Myocyte (in vitro differentiated cells): ENCODE measurements at regions not wholly inside any gene's neighbourhood (a gene's known extent, or its start where the extent isn't known, plus 50 kb on each side); places are given as distances from the start of the nearest gene placed in this dataset.
"Not testable (repeated sequence)": the region's sequence is repeated elsewhere in the genome, so short reads cannot be mapped to it uniquely, and the experiment has no call there.

Experiments used
- DNase-seq: peaks from one replicate; pipeline ENCODE4 v3.0.0-alpha.2; 2012; ENCODE audit warnings: low read depth

- no peak for DNase-seq
Observed at GRCh38 chr18:30632071-30632698, 410.4 kb downstream of the DSC3 start.

- DNase-seq: no peak
Observed at GRCh38 chr18:30625961-30626360, 416.6 kb downstream of the DSC3 start.

- DNase-seq: peak; percentile 18
Observed at GRCh38 chr18:30623401-30624065, 419.0 kb downstream of the DSC3 start.

- no peak for DNase-seq
Observed at GRCh38 chr18:30622635-30623034, 419.9 kb downstream of the DSC3 start.

GRCh38 chr18:30622104-30622503, 420.4 kb downstream of the DSC3 start:
- DNase-seq: no peak

- peak; percentile 18 for DNase-seq
Observed at GRCh38 chr18:30618567-30618966, 424.0 kb downstream of the DSC3 start.

GRCh38 chr18:30616414-30616813, 426.1 kb downstream of the DSC3 start:
- no peak for DNase-seq

- no peak for DNase-seq
Observed at GRCh38 chr18:30613467-30613801, 429.1 kb downstream of the DSC3 start.

GRCh38 chr18:30601541-30601940, 441.0 kb downstream of the DSC3 start:
- no peak for DNase-seq

GRCh38 chr18:30597202-30597601, 445.3 kb downstream of the DSC3 start:
- DNase-seq: no peak

- no peak for DNase-seq
Observed at GRCh38 chr18:30596635-30597034, 445.9 kb downstream of the DSC3 start.

GRCh38 chr18:30595942-30596341, 446.6 kb downstream of the DSC3 start:
- DNase-seq: no peak

- DNase-seq: not testable (repeated sequence)
Observed at GRCh38 chr18:30594911-30595310, 447.6 kb downstream of the DSC3 start.

- DNase-seq: no peak
Observed at GRCh38 chr18:30591462-30591861, 451.1 kb downstream of the DSC3 start.

GRCh38 chr18:30588673-30589164, 453.8 kb downstream of the DSC3 start:
- no peak for DNase-seq

- no peak for DNase-seq
Observed at GRCh38 chr18:30583768-30584167, 458.8 kb downstream of the DSC3 start.

GRCh38 chr18:30582078-30582477, 460.5 kb downstream of the DSC3 start:
- no peak for DNase-seq

GRCh38 chr18:30578707-30579106, 463.8 kb downstream of the DSC3 start:
- DNase-seq: no peak

- DNase-seq: no peak
Observed at GRCh38 chr18:30572214-30572613, 470.3 kb downstream of the DSC3 start.

- no peak for DNase-seq
Observed at GRCh38 chr18:30568333-30568732, 474.2 kb downstream of the DSC3 start.

- no peak for DNase-seq
Observed at GRCh38 chr18:30566877-30567276, 475.7 kb downstream of the DSC3 start.

GRCh38 chr18:30562231-30562630, 480.3 kb downstream of the DSC3 start:
- no peak for DNase-seq

- no peak for DNase-seq
Observed at GRCh38 chr18:30556112-30556511, 486.4 kb downstream of the DSC3 start.
